SK-N-SH (cell line): ENCODE measurements at regions not wholly inside any gene's neighbourhood (a gene's known extent, or its start where the extent isn't known, plus 50 kb on each side); places are given as distances from the start of the nearest gene placed in this dataset.

ENCODE experiments used
- CTCF ChIA-PET: fragments of 300-600, 350-600 bp; formaldehyde crosslinking; extraction: SDS; loops from one replicate; lab custom pipeline; 2021; lab: Yijun Ruan, JAX
- POLR2A ChIA-PET: fragments of 350-600 bp; sonication (Branson Sonifier 250); formaldehyde crosslinking; extraction: SDS; loops from one replicate; lab custom pipeline; 2020; ENCODE audit warnings: antibody characterized with exemption, inconsistent platforms; lab: Yijun Ruan, JAX
- DNase-seq: peaks from one replicate; pipeline ENCODE4 v3.0.0; 2012
- H2AFZ ChIP-seq: fragments of 200-600 bp; sonication (generic); 2 replicates; pipeline ENCODE4 v1.8.1; 2016; ENCODE audit warnings: antibody characterized with exemption, mild to moderate bottlenecking, low read depth
- H3F3A ChIP-seq: fragments of 200-600 bp; sonication (generic); replicated peaks from 2 replicates; pipeline ENCODE3; 2016; ENCODE audit warnings: antibody characterized with exemption, mild to moderate bottlenecking; ENCODE audit not compliant: insufficient read depth
- H3K27ac ChIP-seq, 2 experiments: fragments of 200-500 bp in 1 of 2; fragments of 200-600 bp in 1 of 2; sonication (Bioruptor generic) in 1 of 2; sonication (generic), shearing (Covaris generic) in 1 of 2; 2 replicates each; pipeline versions ENCODE4 v1.5.1 to v1.6.1; 2014 to 2016; ENCODE audit warnings: low read depth in 2 of 2, inconsistent platforms in 1 of 2, low read length in 1 of 2, mild to moderate bottlenecking in 1 of 2, mixed read lengths in 1 of 2
- H3K27me3 ChIP-seq: fragments of 200-600 bp; sonication (generic), shearing (Covaris generic); 2 replicates; pipeline ENCODE4 v1.6.1; 2016; ENCODE audit warnings: mixed run types; ENCODE audit not compliant: insufficient read depth
- H3K36me3 ChIP-seq, 2 experiments: fragments of 200-500 bp in 1 of 2; fragments of 200-600 bp in 1 of 2; sonication (Bioruptor generic) in 1 of 2; sonication (generic) in 1 of 2; replicated peaks in 1 of 2; 2 replicates each; pipeline versions ENCODE3 to v1.5.1; 2014 to 2016; ENCODE audit warnings: low read length in 1 of 2, mild to moderate bottlenecking in 1 of 2; ENCODE audit not compliant: insufficient read depth in 2 of 2, control insufficient read depth in 1 of 2
- H3K4me1 ChIP-seq, 2 experiments: fragments of 200-500 bp in 1 of 2; fragments of 200-600 bp in 1 of 2; sonication (Bioruptor generic) in 1 of 2; sonication (generic), shearing (Covaris generic) in 1 of 2; 2 replicates each; pipeline versions ENCODE4 v1.5.1 to v1.6.1; 2014 to 2016; ENCODE audit warnings: low read depth in 1 of 2, low read length in 1 of 2, mixed run types in 1 of 2; ENCODE audit not compliant: insufficient read depth in 2 of 2, control insufficient read depth in 1 of 2
- H3K4me2 ChIP-seq: fragments of 200-600 bp; sonication (generic), shearing (Covaris generic); 2 replicates; pipeline ENCODE4 v1.6.1; 2017; ENCODE audit warnings: mixed run types
- H3K4me3 ChIP-seq, 2 experiments: fragments of 200-500 bp in 1 of 2; fragments of 200-600 bp in 1 of 2; sonication (Bioruptor generic) in 1 of 2; sonication (generic), shearing (Covaris generic) in 1 of 2; 2 replicates each; pipeline versions ENCODE4 v1.5.1 to v1.8.1; 2014 to 2016; ENCODE audit warnings: low read depth in 2 of 2, inconsistent platforms in 1 of 2, low read length in 1 of 2, mild to moderate bottlenecking in 1 of 2, mixed read lengths in 1 of 2, moderate library complexity in 1 of 2
- H3K79me2 ChIP-seq: fragments of 200-600 bp; sonication (generic); 2 replicates; pipeline ENCODE4 v1.8.1; 2017; ENCODE audit warnings: mild to moderate bottlenecking; ENCODE audit not compliant: insufficient read depth
- H3K9ac ChIP-seq: fragments of 200-600 bp; sonication (generic); 2 replicates; pipeline ENCODE4 v1.6.1; 2017; ENCODE audit warnings: mixed run types
- H3K9me2 ChIP-seq: fragments of 200-600 bp; sonication (generic); 2 replicates; pipeline ENCODE4 v1.6.1; 2017; ENCODE audit warnings: mixed run types
- H3K9me3 ChIP-seq: fragments of 200-600 bp; sonication (generic); 2 replicates; pipeline ENCODE4 v1.6.1; 2017; ENCODE audit warnings: mixed run types, mild to moderate bottlenecking, moderate library complexity
- H4K20me1 ChIP-seq: fragments of 200-600 bp; sonication (generic); 2 replicates; pipeline ENCODE4 v1.6.1; 2017; ENCODE audit warnings: mild to moderate bottlenecking, mixed run types; ENCODE audit not compliant: insufficient read depth
- CHD2 ChIP-seq: fragments of 150-350 bp; IDR thresholded peaks from 2 replicates; pipeline ENCODE4 v1.6.1; 2018; ENCODE audit warnings: low read length; ENCODE audit not compliant: partially characterized antibody
- ELF1 ChIP-seq: IDR thresholded peaks from 2 replicates; pipeline ENCODE4 v1.4.0; 2012
- EZH2phosphoT487 ChIP-seq: fragments of 200-600 bp; sonication (generic); IDR thresholded peaks from 2 replicates; pipeline ENCODE4 v1.6.1; 2017; ENCODE audit warnings: low read depth, mixed run types, mild to moderate bottlenecking, antibody characterized with exemption, moderate library complexity, borderline replicate concordance
- FOXJ3 ChIP-seq: sonication (generic); formaldehyde crosslinking; IDR thresholded peaks from 2 replicates; pipeline ENCODE4 v1.5.1; 2020; ENCODE audit warnings: mild to moderate bottlenecking, missing genetic modification reagents
- FOXM1 ChIP-seq: IDR thresholded peaks from 2 replicates; pipeline ENCODE4 v1.4.0; 2012; ENCODE audit warnings: low read depth, mild to moderate bottlenecking
- GATA2 ChIP-seq: sonication (generic); formaldehyde crosslinking; IDR thresholded peaks from 2 replicates; pipeline ENCODE4 v1.5.0; 2020; ENCODE audit warnings: mild to moderate bottlenecking, missing genetic modification reagents
- MXI1 ChIP-seq: IDR thresholded peaks from 2 replicates; pipeline ENCODE4 v1.6.1; 2012; ENCODE audit warnings: mild to moderate bottlenecking, low read depth, low read length, improper control_type of control experiment
- NFIC ChIP-seq: IDR thresholded peaks from 2 replicates; pipeline ENCODE4 v1.4.0; 2012; ENCODE audit warnings: borderline replicate concordance
- POLR2AphosphoS5 ChIP-seq: IDR thresholded peaks from 2 replicates; pipeline ENCODE4 v1.6.1; 2012; ENCODE audit warnings: low read depth, low read length
- RCOR1 ChIP-seq: fragments of 150-350 bp; IDR thresholded peaks from 2 replicates; pipeline ENCODE4 v1.6.1; 2017; ENCODE audit warnings: antibody characterized with exemption, low read length
- RFX5 ChIP-seq: IDR thresholded peaks from 2 replicates; pipeline ENCODE4 v1.6.1; 2012; ENCODE audit warnings: mild to moderate bottlenecking, improper control_type of control experiment, low read length
- RXRA ChIP-seq: IDR thresholded peaks from 2 replicates; pipeline ENCODE4 v1.4.0; 2012; ENCODE audit warnings: low read depth, mild to moderate bottlenecking, borderline replicate concordance
- SIN3A ChIP-seq: IDR thresholded peaks from 2 replicates; pipeline ENCODE4 v1.6.1; 2012; ENCODE audit warnings: low read depth, mild to moderate bottlenecking, low read length, moderate library complexity, borderline replicate concordance
- TCF12 ChIP-seq: IDR thresholded peaks from 2 replicates; pipeline ENCODE4 v1.4.0; 2012
- TEAD4 ChIP-seq: IDR thresholded peaks from 2 replicates; pipeline ENCODE4 v1.4.0; 2012; ENCODE audit warnings: mild to moderate bottlenecking, borderline replicate concordance; ENCODE audit not compliant: insufficient read depth
- YY1 ChIP-seq: IDR thresholded peaks from 2 replicates; pipeline ENCODE4 v1.4.0; 2012; ENCODE audit warnings: low read depth, mild to moderate bottlenecking
- WGBS: methylation state at CpG from one replicate; pipeline ENCODE4 v1.1.6; 2017; ENCODE audit warnings: low lambda C conversion rate; 5-methylcytosine and 5-hydroxymethylcytosine counted together
- TF ChIP-seq, protein P1 (sequence below): fragments of 150-350 bp; IDR thresholded peaks from 2 replicates; pipeline ENCODE4 v1.6.1; 2016; ENCODE audit warnings: mild to moderate bottlenecking, low read depth, low read length
- TF ChIP-seq, protein P2 (sequence below): IDR thresholded peaks from 2 replicates; pipeline ENCODE4 v1.6.1; 2012; ENCODE audit warnings: mild to moderate bottlenecking, low read depth, low read length, moderate library complexity
- TF ChIP-seq, protein P3 (sequence below): IDR thresholded peaks from 2 replicates; pipeline ENCODE4; 2012
- TF ChIP-seq, protein P4 (sequence below): fragments of 200-600 bp; sonication (generic); IDR thresholded peaks from 2 replicates; pipeline ENCODE4 v1.6.1; 2017; ENCODE audit warnings: antibody characterized with exemption, mild to moderate bottlenecking, moderate library complexity

DNA sequence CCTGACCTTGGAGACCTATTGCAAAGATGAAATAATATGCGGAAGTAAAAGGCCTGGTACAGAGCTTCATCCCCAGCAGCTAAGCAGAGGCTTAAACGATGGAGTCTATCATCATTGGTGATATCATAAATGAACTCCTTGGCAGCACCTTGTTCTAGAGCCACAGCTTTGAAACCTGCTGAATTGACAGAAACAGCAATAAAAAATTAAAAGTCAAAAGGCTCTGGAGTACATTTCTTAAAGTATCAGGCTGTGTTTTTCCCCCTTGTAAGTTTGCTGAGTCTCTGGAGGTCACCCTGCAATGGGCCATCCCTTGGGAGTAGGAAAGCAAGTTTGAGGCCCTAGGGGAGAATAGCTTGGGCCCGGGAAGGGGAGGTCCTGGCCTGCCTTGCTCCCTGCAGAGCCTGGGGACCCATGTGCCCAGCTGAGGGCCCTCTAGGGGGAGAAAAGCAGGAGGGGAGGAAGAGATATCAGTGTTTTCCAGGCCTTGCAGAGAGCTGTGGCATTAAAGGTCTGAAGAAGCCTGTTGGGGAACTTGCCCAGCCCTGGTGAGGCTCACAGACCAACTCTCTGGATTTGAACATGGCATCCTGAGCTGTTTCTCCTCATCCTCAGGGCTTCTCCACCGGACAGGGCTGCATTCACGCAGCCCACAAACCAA, 416.1 kb downstream of the ZNF536 start:
- no peaks in the 10 kb centered on the region; a peak in 1 of 4 replicates for H3K4me1 ChIP-seq
- no peak overlapping the region for H2AFZ ChIP-seq
- H3K4me2 ChIP-seq, result no peak overlapping the region
- H3K9ac ChIP-seq, result no peak overlapping the region
- no peak for TF ChIP-seq GATA2 (CRISPR knock-in tag)
- TF ChIP-seq POLR2AphosphoS5, result no peak
- ChIA-PET CTCF (interaction anchor here (1.5 kb wide), 1 partner anchor 68 kb away, joined by 3 read pairs; no protein-coding TSS in a partner anchor), POLR2A (no interaction called here)
- no peaks in the 10 kb centered on the region for H3F3A ChIP-seq
- H3K9me2 ChIP-seq, result no peaks in the 10 kb centered on the region
- H3K79me2 ChIP-seq, result no peaks in the 10 kb centered on the region
- DNase-seq, result no peak
- H3K9me3 ChIP-seq, result no peaks in the 10 kb centered on the region
- 16% methylated on average over 5 of the region's 5 CpGs for WGBS
- H3K27me3 ChIP-seq, result no peaks in the 10 kb centered on the region
- no peaks in the 10 kb centered on the region for H4K20me1 ChIP-seq
- no peak overlapping the region for H3K4me3 ChIP-seq
- no peaks in the 10 kb centered on the region for H3K36me3 ChIP-seq
- H3K27ac ChIP-seq, result no peak overlapping the region

DNA sequence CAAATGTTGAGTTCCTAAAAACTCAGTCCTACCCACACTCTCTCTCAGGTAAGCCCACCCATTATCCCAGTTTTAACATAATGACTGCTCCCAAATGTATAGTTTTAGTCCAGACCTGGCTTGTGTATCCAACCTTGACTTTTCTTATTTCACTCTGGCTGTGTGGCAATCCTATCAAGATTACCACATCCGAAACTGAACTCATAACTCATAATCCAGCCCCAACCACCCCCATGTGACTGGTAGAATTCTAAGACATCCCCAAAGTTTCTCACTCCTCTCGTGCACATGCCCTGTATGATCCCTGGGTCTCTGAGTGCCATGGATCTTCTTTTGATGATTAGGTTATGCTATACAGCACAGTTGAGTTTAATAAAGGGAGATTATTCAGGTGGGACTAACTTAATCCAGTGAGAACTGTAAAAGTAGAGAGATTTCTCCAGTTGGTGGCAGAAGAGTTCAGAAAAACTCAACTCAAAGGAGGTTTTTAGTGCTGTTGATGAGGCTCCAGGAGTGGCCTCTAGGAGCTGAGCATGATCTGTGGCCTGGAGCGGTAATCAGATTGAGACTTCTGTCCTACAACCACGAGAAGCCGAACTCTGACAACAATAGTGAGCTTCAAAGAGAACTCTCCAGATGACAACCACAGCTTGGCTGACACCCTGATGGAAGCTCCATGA, 413.4 kb downstream of the ZNF536 start:
- TF ChIP-seq RFX5, result no peak
- TF ChIP-seq YY1, result no peak
- TF ChIP-seq FOXM1, result no peak
- TF ChIP-seq TCF12, result no peak
- no peak for TF ChIP-seq CHD2
- TF ChIP-seq ELF1, result no peak
- TF ChIP-seq, protein P1, sequence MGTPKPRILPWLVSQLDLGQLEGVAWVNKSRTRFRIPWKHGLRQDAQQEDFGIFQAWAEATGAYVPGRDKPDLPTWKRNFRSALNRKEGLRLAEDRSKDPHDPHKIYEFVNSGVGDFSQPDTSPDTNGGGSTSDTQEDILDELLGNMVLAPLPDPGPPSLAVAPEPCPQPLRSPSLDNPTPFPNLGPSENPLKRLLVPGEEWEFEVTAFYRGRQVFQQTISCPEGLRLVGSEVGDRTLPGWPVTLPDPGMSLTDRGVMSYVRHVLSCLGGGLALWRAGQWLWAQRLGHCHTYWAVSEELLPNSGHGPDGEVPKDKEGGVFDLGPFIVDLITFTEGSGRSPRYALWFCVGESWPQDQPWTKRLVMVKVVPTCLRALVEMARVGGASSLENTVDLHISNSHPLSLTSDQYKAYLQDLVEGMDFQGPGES, result no peak
- TF ChIP-seq POLR2AphosphoS5, result no peak
- no peak for TF ChIP-seq RCOR1
- TF ChIP-seq, protein P2, sequence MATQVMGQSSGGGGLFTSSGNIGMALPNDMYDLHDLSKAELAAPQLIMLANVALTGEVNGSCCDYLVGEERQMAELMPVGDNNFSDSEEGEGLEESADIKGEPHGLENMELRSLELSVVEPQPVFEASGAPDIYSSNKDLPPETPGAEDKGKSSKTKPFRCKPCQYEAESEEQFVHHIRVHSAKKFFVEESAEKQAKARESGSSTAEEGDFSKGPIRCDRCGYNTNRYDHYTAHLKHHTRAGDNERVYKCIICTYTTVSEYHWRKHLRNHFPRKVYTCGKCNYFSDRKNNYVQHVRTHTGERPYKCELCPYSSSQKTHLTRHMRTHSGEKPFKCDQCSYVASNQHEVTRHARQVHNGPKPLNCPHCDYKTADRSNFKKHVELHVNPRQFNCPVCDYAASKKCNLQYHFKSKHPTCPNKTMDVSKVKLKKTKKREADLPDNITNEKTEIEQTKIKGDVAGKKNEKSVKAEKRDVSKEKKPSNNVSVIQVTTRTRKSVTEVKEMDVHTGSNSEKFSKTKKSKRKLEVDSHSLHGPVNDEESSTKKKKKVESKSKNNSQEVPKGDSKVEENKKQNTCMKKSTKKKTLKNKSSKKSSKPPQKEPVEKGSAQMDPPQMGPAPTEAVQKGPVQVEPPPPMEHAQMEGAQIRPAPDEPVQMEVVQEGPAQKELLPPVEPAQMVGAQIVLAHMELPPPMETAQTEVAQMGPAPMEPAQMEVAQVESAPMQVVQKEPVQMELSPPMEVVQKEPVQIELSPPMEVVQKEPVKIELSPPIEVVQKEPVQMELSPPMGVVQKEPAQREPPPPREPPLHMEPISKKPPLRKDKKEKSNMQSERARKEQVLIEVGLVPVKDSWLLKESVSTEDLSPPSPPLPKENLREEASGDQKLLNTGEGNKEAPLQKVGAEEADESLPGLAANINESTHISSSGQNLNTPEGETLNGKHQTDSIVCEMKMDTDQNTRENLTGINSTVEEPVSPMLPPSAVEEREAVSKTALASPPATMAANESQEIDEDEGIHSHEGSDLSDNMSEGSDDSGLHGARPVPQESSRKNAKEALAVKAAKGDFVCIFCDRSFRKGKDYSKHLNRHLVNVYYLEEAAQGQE, result no peak
- TF ChIP-seq GATA2 (CRISPR knock-in tag), result no peak
- no peak for TF ChIP-seq FOXJ3 (CRISPR knock-in tag)
- TF ChIP-seq, protein P3, sequence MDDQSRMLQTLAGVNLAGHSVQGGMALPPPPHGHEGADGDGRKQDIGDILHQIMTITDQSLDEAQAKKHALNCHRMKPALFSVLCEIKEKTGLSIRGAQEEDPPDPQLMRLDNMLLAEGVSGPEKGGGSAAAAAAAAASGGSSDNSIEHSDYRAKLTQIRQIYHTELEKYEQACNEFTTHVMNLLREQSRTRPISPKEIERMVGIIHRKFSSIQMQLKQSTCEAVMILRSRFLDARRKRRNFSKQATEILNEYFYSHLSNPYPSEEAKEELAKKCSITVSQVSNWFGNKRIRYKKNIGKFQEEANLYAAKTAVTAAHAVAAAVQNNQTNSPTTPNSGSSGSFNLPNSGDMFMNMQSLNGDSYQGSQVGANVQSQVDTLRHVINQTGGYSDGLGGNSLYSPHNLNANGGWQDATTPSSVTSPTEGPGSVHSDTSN, result no peak
- TF ChIP-seq, protein P4, sequence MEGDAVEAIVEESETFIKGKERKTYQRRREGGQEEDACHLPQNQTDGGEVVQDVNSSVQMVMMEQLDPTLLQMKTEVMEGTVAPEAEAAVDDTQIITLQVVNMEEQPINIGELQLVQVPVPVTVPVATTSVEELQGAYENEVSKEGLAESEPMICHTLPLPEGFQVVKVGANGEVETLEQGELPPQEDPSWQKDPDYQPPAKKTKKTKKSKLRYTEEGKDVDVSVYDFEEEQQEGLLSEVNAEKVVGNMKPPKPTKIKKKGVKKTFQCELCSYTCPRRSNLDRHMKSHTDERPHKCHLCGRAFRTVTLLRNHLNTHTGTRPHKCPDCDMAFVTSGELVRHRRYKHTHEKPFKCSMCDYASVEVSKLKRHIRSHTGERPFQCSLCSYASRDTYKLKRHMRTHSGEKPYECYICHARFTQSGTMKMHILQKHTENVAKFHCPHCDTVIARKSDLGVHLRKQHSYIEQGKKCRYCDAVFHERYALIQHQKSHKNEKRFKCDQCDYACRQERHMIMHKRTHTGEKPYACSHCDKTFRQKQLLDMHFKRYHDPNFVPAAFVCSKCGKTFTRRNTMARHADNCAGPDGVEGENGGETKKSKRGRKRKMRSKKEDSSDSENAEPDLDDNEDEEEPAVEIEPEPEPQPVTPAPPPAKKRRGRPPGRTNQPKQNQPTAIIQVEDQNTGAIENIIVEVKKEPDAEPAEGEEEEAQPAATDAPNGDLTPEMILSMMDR, result no peak
- no peak for TF ChIP-seq TEAD4
- no peak for TF ChIP-seq NFIC
- TF ChIP-seq MXI1, result no peak
- TF ChIP-seq SIN3A, result no peak
- TF ChIP-seq RXRA, result no peak
- no peak for TF ChIP-seq EZH2phosphoT487
- no peak for DNase-seq
- no peaks in the 10 kb centered on the region for H4K20me1 ChIP-seq
- no peaks in the 10 kb centered on the region for H3K36me3 ChIP-seq
- H3K9me3 ChIP-seq, result no peaks in the 10 kb centered on the region
- no peak overlapping the region for H2AFZ ChIP-seq
- H3F3A ChIP-seq, result no peaks in the 10 kb centered on the region
- no peak overlapping the region for H3K4me2 ChIP-seq
- no peaks in the 10 kb centered on the region for H3K27me3 ChIP-seq
- 9% methylated on average over 5 of the region's 5 CpGs for WGBS
- H3K9ac ChIP-seq, result no peak overlapping the region
- ChIA-PET POLR2A (no interaction called here), CTCF (interaction anchor here (1.0 to 1.6 kb wide), 4 partner anchors 8 to 42 kb away, joined by 3 to 4 read pairs (median 4); no protein-coding TSS in a partner anchor)
- H3K27ac ChIP-seq, result no peak overlapping the region
- H3K79me2 ChIP-seq, result no peaks in the 10 kb centered on the region
- H3K4me3 ChIP-seq, result no peak overlapping the region
- H3K4me1 ChIP-seq, result peaks cover 0 to 7% of the 10 kb centered on the region in 2 experiments; a peak in 2 of 4 replicates
- H3K9me2 ChIP-seq, result no peaks in the 10 kb centered on the region
